ENCODE measurements at regions not wholly inside any gene's neighbourhood (a gene's known extent, or its start where the extent isn't known, plus 50 kb on each side); places are given as distances from the start of the nearest gene placed in this dataset.
A peak's percentile ranks its signal among the peaks of the same experiment; 100 is the strongest.

DNA sequence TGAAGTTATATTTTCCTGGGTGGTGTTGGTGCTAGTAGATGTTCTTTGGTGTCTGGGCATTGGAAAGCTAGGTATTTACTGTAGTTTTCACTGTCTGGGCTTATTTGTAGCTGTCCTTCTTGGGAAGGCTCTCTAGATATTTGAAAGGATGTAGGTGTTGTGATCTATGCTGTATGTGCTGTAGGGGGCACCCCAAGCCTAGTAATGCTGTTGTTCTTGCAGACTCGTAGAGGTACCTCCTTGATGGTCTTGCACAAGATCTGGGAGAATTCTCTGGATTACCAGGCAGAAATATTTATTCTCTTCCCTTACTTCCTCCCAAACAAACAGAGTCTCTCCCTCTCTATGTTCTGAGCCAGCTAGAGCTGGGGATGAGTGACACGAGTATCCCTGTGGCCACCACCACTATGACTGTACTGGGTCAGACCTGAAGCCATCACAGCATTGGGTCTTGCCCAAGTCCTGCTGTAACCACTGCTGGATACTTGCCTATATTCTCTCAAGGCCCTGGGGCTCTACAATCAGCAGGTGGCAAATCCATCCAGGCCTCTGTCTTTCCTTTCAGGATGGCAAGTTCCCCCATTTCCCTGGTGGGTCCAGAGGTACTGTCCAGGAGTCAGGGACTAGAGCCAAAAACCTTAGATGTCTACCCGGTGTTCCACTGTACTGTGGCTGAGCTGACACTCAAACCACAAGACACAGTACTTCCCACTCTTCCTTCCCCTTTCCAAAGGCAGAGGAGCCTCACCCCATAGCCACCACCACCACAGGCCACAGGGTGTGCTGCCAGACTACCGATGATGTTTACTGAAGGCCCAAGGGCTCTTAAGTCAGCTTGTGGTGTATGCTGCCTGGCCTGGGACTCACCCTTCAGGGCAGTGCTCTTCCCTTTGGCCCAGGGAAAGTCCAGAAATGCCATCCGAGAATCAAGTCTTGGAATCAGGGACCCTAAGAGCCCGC lies 195.2 kb upstream of the DPPA4 start:
- no peak for DNase-seq (ENCODE audit: low spot score)

DNA sequence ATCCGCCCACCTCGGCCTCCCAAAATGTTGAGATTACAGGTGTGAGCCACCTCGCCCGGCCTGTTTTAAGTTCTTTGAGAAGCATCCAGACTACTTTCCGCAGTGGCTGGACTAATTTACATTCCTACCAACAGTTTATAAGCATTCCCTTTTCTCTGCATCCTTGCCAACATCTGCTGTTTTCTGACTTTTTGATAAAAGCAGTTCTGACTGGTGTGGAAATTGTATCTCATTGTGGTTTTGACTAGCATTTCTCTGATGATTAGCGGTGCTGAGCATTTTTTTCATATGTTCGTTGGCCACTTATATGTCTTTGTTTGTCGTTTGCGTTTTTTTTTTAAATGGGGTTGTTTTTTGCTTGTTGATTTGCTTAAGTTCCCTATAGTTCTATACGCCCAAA lies 208.4 kb upstream of the DPPA4 start:
- no peak for DNase-seq (ENCODE audit: low spot score)

DNA sequence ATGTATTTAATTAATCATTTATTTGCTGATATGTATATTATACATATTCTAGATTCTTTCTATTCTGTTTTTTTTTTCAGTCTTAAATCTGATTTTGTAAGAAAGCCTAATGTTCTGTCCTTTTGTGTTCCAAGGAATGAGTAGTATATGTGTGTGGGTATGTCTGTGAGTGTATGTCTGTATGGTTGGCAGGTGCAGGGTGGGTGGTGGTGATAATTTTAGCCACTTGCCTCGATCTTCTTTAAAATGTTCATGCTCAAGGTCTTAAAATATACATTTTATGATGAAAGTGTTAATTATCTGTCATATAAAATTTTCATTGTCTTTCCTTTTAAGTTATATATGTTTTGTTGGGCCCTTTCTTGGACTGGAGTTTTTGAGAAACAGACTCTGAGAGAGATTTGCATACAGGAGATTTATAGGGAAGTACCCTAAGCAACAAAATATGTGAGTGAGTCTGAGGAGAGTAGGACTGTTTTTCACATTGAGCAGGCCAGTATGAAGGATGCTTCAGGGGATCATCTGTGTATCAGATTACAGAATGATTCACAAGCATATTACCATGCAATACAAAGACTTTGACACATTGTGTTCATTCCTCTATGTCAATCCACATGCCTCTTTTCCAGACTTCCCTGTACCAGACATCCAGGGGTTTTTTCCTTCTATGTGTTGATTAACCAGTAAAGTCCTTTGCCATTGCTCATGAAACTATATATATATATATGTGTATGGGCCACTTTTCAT lies 211.0 kb upstream of the DPPA4 start:
- DNase-seq (ENCODE audit: low spot score) = no peak

DNA sequence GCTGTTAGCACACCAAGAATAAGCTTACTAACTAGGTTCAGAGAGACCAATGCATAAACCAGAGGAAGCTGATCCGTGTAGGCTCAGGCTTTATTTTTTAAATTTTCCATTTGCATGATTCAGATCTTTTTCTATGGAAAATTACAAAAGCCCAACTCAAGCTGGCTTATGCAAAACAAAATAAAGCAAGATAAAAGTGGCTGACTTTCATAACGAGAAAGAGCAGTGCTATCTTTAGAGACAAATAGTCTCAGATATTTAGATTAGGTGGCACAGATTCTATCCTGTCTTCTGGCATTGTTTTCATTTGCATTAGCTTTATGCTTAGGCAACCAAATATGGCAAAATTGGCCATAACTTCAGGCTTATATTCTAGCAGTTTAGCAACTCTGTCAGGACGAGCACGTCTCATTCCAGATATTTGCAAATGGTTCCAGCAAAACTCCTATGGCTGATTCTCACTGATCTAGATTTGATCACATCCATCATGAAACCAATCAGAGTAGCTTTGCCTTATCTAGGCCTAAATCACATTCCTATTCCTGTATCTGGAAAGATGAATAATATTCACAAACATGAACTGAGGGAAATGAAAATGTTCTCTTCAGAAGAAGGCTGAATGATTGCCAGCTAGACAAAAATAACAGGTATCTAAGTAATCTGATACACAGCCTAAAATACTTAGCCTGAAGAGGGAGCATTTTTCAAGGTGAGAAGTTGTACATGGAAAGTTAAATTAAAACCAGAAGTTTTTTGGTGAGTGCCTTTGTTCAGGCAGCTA lies 216.4 kb upstream of the DPPA4 start:
- DNase-seq (ENCODE audit: low spot score) = no peak

DNA sequence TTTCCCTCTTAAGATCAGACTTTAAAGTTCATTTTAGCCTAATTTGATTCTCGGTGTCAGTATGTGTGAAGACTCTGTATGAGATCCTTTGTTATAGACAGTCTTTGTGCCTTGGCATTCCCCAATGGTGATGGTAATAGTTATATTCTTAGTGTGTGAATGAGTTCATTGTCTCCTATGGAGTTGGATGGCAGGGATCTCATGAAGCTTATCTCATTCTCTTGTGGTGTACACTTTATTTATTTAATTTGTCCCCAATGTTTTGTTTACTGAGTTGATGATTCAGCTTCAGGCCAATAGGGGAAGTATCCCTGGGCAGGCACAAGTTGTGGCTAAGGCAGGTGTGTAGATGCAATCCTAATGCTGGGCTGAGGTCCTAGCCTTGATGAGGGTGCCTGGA lies 222.0 kb upstream of the DPPA4 start:
- DNase-seq (ENCODE audit: low spot score) = peak; percentile 51

DNA sequence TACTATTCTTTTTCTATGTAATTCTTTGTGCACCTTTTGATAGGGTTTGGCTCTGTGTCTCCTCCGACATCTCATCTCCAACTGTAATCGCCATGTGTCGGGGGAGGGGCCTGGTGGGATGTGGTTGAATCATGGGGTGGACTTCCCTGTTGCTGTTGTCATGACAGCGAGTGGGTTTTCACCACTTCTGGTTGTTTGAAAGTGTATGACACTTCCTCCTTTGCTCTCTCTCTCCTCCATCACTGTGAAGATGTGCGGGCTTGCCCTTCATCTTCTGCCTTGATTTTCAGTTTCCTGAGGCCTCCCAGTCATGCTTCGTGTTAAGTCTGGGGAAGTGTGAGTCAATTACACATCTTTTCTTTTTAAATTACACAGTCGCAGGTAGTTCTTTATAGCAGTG lies 225.8 kb upstream of the DPPA4 start:
- no peak for DNase-seq (ENCODE audit: low spot score)

DNA sequence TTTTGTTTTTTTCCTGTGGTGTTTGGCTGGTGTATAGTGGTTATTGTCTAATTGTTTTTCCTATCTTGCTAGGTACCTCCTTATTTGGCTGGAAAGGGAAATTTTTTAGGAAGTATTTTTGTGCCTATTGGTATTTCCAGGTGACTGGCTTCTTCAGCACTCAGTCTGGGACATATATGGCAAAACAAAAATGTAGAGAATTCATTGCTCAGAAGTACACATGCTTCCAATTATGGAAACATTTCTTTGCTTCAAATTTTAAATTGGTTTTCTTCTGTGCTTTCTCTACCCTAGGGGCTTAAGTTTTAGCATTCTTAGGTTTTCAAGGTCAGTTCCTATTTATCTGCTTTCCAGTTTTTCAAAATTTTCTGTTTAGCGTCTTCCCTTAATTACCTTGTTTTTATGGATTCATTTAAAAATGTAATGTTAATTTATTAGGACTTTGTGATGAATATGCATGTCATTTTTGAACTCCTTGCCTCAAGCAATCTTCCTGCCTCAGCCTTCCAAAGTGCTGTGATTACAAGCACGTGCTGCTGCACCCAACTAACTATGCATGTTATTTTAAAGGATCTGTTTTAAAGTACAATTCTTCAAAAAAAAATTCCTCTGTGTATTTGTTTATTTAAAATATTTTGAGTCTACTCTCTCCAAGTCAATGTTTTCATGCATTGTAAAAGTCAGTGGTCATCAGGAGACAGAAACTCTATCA lies 231.9 kb upstream of the DPPA4 start:
- no peak for DNase-seq (ENCODE audit: low spot score)

DNA sequence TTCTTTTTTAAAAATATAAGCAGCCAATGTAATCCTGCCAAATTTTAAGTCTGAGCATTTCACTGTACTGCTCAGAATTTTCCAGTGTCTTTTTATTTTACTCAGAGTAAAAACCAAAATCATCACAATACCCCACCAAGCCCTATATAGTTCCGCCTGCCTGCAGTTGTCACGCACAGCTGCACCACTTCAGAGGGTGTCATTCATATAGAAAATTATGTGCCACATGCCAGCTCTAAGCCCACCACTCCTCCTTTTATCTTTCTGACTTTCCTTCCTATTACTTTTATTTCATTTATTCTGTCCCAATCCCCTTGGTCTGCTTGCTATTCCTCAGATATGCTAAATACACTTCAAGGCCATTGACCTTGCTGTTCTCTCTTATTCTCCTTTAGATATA lies 233.1 kb upstream of the DPPA4 start:
- no peak for DNase-seq (ENCODE audit: low spot score)

DNA sequence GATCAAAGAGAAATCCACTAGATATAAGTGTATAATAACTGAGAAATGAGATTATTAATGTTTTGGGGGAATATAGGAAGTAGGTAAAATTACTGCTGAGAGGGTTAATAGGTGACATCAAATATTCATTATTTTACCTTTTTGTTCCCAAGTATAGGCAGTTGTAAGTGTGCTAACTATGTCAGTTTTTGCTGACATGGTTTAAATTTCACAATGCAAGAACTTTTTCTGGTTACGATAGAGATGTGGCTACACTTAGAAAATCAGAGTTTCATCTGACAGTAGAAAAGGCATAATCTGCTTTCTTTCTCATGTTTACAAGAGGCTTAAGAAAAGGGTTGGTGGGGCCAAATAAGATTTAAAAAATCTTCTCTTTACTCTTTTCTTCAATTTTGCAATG lies 235.0 kb upstream of the DPPA4 start:
- DNase-seq (ENCODE audit: low spot score) = no peak

DNA sequence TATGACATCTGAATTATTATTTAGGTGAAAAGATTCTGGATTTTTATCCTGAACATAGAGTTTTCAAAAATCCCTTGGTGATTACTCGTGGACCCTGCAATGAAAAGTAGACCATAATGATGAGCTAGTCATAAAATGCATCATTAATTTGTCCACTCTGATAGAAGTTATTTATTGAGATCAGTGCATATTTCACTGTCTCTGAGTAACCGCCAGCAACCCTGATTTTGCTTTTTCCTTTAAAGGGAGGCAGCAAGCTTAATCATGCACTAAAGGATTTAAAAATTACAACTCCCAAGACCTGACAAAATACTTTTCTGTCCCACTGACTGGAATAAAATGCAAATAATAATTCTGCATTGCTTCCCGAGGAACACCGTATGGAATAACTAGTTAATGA lies 259.6 kb upstream of the DPPA4 start:
- no peak for DNase-seq (ENCODE audit: low spot score)

DNA sequence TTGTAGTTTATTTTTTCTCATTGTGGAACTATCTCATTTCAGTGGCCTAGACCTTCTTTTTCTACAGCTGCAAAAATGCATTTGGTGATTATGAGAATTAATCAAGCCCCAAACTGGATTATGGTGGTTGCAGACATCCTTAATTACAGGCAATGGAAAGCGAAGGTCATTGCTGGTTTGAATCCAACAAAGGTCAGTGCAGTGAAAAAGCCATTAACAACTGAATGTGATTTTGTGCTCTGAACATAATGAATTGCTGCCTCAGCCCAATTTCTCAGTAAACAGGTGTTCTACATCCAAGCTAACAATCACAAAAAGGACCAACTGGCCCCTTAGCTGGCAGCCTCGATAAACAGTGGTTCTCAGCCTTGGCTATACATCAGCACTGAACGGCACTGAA lies 260.1 kb upstream of the DPPA4 start:
- no peak for DNase-seq (ENCODE audit: low spot score)

DNA sequence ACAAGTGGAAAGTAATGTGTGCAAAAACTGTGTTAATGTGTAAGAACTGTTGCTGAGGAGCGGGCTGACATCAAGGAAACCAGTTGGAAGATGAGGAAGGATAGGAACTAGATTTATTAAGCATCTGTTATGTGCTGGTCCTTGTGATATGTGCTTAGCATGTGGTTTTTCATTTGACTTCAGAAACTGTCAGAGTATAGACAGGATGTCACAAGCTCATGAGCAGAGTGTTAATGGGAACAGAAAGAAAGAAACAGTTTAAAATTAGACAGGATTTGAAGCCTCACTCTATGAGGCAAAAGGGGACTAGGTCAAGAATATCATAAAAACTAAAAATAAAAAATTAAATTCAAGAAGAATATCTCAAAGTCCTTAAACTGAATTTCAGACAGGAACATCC lies 270.6 kb upstream of the DPPA4 start:
- DNase-seq (ENCODE audit: low spot score) = no peak

DNA sequence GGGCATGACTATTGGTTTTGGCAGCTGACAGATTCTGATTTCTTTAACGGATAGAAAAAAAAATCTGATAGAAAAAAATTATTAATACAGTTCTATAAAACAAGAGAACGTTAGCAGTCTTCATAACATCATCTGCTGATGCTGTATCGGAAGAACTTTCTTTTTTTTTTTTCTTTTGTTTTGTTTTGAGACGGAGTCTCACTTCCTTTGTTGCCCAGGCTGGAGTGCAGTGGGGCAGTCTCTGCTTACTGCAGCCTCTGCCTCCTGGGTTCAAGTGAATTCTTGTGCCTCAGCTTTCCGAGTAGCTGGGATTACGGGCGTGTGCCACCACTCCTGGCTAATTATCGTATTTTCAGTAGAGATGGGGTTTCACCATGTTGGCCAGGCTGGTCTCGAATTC lies 271.2 kb upstream of the DPPA4 start:
- no peak for DNase-seq (ENCODE audit: low spot score)

DNA sequence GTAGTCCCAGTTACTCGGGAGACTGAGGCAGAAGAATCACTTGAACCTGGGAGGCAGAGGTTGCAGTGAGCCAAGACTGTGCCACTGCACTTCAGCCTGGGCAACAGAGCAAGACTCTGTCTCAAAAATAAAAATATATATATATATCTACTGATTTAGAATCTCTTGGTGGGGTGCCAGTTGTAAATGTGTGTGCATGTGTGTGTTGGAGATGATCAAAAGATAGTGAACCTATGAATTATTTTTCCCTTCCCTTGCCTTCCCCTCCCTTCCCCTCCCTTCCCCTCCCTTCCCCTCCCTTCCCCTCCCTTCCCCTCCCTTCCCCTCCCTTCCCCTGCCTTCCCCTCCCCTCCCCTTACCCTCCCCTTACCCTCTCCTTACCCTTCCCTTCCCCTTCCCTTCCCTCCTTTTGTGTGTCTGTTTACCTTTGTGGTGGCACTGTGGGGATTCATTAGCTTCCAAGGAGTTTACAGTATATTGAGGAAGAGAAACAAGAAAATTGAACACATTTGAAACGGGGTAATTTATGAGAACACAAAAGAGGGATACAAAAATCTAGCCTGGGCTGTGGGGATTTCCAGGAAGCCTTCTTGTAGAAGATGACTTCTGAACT lies 281.5 kb upstream of the DPPA4 start:
- DNase-seq (ENCODE audit: low spot score) = no peak

DNA sequence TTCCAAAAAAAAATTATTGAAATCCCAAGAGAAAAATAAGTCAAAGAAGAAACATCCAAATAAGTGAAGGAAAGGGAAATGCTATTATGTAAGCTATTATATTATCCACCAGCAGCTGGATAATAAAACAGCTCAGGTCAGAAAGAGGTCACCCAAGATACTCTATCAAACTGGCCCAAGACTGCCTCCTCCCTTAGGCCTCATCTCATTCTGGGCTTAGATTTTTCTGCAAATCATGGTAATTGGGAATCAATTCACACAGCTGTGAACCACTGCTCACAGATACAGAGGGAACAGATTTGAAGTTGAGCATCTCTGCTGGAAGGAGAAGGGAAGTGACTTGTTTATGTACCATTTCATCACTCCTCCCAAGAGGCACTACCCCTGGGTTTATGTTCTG lies 294.6 kb upstream of the DPPA4 start:
- DNase-seq (ENCODE audit: low spot score) = no peak

DNA sequence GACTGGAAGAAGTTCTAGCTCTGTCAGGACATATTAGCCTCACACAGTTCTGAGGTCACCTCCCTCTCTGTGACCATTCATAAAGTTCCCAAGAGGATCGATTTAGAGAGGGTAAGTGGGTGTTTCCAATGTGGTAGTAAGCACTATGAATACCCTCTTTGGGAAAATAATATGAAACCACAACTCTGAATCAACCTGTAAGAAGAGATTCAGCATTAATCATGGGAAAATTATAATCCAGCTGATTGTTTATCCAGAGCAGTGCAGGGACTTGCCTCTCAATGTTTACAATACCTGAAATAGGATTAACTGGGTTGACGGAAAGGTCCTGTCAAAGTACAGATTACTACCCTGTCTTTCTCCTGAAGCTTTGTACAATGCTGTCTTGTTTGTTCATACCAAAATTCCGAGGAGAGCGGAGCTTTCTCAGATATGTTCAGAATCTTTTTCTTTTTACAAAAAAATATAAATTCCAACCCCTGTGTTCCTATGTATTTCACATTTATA lies 302.9 kb upstream of the DPPA4 start:
- DNase-seq (ENCODE audit: low spot score) = peak; percentile 17

DNA sequence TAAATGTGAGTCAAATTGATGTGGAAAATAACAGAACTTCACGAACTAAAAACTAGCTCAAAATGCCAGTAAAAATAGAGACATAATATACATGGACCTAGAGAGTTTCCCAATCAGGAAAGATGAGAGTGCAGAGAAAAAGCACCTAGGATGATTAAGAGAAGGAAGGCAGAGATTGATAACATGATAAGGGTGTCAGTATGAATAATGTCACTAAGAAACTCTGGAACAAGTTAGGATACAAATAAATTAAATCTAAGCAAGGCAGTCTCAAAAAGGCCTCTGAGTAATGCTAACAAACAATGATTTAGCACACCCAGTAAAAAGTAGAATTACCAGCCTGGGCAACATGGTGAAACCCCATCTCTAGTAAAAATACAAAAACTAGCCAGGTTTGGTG lies 304.7 kb upstream of the DPPA4 start:
- DNase-seq (ENCODE audit: low spot score) = no peak

DNA sequence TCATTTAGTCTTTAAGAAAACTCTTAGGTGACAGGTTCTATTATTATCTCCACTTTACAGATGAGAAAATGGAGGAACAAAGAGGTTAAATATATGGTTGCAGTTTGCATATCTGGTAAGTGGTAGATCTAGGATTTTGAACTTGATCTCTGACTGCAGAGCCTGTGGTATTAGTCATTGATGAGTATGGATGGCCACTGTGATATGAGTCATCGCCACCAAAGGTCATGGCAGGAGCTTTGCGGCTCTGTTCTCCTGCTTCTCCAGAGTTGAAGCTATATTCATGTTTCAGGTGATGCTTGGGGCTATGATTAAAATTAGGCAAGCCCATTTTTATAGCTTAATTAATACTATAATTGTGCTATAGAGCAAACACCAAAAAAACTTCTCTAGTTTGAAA lies 306.2 kb upstream of the DPPA4 start:
- DNase-seq (ENCODE audit: low spot score) = peak; percentile 61

DNA sequence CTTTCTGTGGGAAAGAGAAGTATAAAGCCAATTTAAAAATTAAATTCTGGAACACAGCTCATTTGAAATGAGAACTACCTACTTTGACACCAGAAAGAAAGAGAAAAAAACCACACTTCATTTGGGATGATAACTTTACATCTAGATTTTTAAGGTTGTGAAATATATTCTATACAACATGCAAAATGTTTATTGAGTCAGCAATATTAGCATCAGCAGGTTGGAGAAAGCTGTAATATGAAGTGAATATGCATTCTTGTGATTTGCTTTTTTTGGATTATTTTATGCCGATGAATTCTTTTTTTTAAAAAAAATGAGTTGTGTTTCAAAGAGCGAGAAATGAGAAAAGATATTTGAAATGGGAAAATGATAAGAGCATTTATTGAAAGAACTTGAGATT lies 307.0 kb upstream of the DPPA4 start:
- no peak for DNase-seq (ENCODE audit: low spot score)

DNA sequence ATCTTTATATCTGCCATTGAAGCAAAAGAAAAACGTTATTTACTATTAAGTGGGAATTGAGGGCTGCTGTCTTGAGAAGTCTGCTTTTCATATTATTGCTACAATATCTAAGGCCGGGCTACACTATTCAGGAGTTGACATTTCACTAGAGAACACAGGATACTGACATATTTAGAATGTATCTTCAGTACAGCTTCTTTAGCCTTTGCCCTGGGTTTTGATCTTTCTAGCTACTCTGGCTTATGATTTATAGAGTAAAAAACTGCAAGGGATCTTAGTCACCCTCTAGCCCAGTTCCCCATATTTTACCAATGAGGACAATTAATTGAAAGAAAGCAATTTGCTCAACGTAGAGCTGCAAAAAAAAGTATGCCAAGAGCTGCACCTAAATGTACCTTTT lies 307.4 kb upstream of the DPPA4 start:
- DNase-seq (ENCODE audit: low spot score) = no peak

DNA sequence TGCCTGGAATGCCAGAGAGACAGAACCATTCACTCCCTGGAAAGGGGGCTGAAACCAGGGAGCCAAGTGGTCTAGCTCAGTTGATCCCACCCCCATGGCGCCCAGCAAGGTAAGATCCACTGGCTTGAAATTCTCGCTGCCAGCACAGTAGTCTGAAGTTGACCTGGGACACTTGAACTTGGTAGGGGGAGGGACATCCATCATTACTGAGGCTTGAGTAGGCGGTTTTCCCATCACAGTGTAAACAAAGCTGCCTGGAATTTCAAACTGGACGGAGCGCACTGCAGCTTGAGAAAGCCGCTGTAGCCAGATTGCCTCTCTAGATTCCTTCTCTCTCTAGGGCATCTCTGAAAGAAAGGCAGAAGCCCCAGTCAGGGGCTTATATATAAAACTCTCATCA lies 310.7 kb upstream of the DPPA4 start:
- DNase-seq (ENCODE audit: low spot score) = no peak
